HG03060 (cell line): ENCODE measurements at regions not wholly inside any gene's neighbourhood (a gene's known extent, or its start where the extent isn't known, plus 50 kb on each side); places are given as distances from the start of the nearest gene placed in this dataset.

ENCODE experiments used
- ATAC-seq: cut with Tn5 transposase; IDR thresholded peaks from one replicate; pipeline ENCODE4 v1.9.1; 2021; ENCODE audit warnings: low read depth, moderate number of reproducible peaks; ENCODE audit not compliant: unreplicated experiment

- ATAC-seq, result no peak
Measured at GRCh38 chr6:43986177-43986825, 141.0 kb downstream of the MRPL14 start.

- ATAC-seq, result no peak
Measured at GRCh38 chr6:43985329-43985728, 141.9 kb downstream of the MRPL14 start.

GRCh38 chr6:43984442-43985321 lies 142.6 kb downstream of the MRPL14 start:
- no peak for ATAC-seq

GRCh38 chr6:43983632-43984031 lies 143.6 kb downstream of the MRPL14 start:
- ATAC-seq, result no peak

- no peak for ATAC-seq
Measured at GRCh38 chr6:43983191-43983590, 144.1 kb downstream of the MRPL14 start.

GRCh38 chr6:43982084-43982625 lies 145.1 kb downstream of the MRPL14 start:
- no peak for ATAC-seq

DNA sequence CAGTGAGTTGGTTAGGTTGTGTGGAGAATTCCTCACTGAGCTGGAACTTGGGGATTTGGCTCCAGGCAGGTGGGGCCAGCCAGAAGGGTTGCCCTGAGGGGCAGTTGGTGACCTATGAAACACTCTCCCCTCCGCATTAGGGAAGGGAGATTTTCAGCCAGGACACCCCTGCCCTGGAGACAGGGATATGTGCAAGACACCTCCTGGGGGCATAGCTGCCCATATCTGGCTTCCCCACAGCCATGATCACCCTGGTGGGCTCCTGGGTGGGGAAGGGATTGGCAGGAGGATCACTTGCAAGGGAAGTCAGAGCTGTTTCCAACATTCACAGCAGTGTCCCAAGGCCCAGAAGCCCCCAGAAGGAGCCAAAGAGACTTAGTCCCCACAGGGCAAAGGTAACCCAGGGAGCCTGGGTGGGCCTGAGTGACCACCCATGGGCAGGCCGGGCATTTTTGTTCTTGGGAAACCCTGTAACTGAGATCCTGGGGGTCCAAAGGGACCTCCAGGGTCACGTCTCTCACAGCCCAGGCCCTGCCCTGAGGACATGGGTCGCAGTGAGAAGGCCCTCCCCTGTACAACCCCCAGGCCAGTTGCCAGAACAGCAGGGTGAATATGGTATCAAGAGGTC lies 145.8 kb downstream of the MRPL14 start:
- no peak for ATAC-seq

- ATAC-seq, result no peak
Measured at GRCh38 chr6:43980004-43980795, 147.1 kb downstream of the MRPL14 start.

- no peak for ATAC-seq
Measured at GRCh38 chr6:43979525-43979924, 147.7 kb downstream of the MRPL14 start.

DNA sequence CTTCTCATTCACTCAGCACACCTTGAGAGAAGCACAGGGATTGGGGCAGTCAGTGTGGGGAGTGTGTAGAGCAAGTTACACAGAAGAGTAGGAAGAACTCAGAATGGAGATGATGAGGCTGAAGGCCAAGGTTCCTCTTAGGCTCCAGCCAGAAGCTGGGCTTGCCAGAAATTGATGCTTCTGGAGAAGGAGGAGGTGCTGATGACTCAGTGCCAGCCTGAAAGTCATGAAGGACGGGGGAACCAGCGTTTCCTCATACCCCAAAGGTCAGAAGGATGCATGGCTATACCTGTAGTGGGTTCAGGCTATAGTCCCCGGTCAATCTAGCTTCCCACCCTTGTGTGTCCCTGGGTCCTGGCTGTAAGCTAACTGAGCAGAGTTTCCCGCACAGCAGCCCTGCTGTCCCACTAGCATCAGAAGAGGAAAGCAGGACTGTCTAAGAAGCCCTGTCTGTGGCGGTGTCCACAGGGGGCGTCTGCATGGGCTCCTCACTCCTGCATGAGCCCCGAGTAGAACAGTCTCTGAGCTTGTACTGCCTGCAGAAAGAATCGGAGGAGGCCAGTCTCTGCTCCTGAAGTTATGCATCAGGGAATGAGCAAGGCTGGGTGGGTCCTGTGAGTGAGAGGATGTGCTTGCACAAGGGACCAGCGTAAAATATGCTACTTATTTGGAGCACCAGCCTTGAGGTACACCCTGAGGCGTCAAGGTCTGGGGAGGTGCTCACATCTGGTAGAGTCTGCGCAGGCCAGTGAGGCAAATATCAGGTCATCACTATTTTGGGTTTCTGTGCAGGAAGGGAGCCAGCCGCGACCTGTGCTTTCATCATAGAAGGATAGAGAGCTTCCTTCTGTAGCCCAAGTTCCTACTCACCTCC lies 148.5 kb downstream of the MRPL14 start:
- ATAC-seq, result no peak

DNA sequence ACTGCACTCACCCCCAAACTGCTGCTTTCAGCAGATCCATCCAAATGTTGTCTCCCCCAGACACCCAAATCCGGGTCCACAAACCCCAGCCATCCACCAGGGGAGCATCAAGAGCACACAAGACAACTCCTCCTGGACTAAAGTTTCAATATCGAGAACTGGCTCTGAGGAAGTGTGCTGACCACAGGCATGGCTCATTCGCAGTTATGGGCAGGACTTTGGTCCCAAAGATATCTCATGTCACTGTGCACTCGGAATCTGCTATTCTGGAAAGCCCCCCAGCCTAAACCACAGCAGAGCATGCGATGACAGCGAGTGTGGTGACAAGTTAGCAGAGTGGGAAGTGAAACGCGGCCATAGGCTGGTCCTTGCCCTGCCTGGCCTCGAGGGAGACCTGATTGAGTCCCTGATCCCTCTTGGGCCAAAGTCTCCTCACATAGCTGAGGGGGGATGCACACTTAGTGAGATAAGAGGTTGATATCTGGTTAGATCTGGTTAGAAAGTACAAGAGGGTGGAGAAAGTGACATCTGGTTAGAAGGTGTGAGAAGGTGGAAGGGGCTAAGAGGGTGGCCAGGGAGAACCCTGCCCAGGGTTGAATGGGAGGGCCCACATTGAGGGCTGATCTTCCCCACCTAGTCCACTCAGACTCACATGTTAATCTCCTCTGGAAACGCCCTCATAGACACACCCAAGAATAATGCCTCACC lies 149.7 kb downstream of the MRPL14 start:
- ATAC-seq, result peak; percentile 62

GRCh38 chr6:43976706-43977403 lies 150.4 kb downstream of the MRPL14 start:
- no peak for ATAC-seq

- no peak for ATAC-seq
Measured at GRCh38 chr6:43974643-43975230, 152.5 kb downstream of the MRPL14 start.

DNA sequence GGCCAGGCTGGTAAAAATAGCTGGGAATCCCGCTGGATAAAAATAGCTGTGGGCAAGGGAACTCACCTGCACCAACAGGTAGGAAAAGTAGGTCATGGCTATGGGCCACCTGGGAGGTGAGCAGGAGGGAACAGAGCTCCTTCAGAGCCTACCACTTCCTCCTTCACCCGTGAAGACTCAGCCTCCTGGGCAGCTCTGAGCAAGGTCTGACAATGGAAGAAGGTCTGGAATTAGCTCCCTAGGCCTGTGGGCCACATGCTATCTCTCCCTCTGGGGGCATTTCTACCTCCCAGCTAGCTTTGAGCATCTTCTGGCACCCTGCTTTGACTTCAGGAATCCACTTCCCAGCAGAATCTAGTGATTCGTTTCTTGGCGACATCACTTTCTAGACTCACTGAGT lies 153.9 kb downstream of the MRPL14 start:
- no peak for ATAC-seq

DNA sequence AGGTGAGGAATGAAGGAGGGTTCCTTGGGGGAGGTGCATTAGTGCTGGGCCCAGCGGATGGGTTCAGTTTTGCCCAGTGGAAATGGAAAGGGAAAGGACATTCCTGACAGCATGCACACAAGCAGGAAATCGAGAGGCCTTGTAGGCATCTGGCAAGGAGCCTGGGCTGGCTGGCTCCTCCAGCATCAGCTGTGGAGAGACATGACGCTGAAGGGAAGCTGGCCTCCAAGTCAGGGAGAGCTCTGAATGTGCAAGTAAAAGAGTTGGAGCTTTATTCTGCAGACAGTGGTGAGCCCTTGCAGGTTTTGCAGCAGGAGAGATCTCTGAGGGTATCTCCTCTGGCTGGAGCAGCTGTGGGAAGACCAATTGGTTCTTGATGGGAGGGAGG lies 154.3 kb downstream of the MRPL14 start:
- no peak for ATAC-seq

GRCh38 chr6:43972179-43972912 lies 154.9 kb downstream of the MRPL14 start:
- ATAC-seq, result no peak

DNA sequence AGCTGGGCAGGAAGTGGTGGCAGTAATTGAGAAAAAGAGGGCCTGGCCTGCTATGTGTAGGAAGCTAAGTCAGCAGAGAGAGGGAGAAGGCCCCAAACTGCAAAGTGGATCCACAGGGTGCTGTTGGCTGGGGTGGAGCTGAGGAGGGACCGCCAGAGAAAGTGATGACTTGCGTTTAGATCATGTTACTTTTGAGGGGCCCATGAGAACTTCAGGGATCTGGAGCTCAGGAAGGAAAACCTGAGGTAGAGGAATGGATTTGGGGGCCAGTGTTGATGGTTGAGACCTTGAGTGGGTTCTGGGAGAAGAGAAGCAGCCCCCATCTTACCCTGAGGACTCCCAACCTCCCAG lies 155.5 kb downstream of the MRPL14 start:
- ATAC-seq, result no peak
